Transverse colon (tissue), 3 donors: ENCODE measurements at regions not wholly inside any gene's neighbourhood (a gene's known extent, or its start where the extent isn't known, plus 50 kb on each side); places are given as distances from the start of the nearest gene placed in this dataset.

Source experiments
- EP300 ChIP-seq: sonication (generic); formaldehyde crosslinking; IDR thresholded peaks from one replicate; pipeline ENCODE4 v1.6.1; 2017; ENCODE audit warnings: antibody characterized with exemption, low read depth
- POLR2A ChIP-seq: fragments of 450-650 bp; IDR thresholded peaks from one replicate; pipeline ENCODE4 v1.6.1; 2016; ENCODE audit warnings: antibody characterized with exemption, mild to moderate bottlenecking, moderate library complexity
- TF ChIP-seq, protein P1 (sequence below), 5 experiments: fragments of 200-600 bp in 3 of 5; fragments of 450-650 bp in 2 of 5; sonication (generic) in 3 of 5; IDR thresholded peaks; 1 replicate in 2 of 5; 2 replicates in 3 of 5; pipeline ENCODE4 v1.5.1; 2016 to 2017; ENCODE audit warnings: antibody characterized with exemption in 5 of 5, inconsistent platforms in 3 of 5, mild to moderate bottlenecking in 2 of 5, moderate library complexity in 1 of 5

DNA sequence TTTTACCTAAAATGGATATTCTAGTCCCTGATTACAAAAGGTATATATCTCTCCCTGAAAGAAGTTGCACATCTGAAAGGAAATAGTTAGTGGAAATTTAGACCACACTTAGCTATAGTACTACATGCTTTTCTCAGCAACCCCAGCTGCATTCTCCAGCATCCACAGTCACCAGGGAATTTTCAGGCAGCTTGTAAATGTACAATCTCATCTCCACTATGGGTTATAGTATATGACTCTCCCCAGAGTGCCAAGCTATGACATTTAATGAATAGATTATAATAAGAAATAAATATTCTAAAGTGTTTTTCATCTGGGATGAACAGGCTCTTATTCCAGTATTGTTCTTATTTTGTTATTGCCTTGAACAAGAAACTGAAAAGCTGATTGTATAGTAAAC is 197.6 kb upstream of the HNRNPA3 start:
- TF ChIP-seq, protein P1, sequence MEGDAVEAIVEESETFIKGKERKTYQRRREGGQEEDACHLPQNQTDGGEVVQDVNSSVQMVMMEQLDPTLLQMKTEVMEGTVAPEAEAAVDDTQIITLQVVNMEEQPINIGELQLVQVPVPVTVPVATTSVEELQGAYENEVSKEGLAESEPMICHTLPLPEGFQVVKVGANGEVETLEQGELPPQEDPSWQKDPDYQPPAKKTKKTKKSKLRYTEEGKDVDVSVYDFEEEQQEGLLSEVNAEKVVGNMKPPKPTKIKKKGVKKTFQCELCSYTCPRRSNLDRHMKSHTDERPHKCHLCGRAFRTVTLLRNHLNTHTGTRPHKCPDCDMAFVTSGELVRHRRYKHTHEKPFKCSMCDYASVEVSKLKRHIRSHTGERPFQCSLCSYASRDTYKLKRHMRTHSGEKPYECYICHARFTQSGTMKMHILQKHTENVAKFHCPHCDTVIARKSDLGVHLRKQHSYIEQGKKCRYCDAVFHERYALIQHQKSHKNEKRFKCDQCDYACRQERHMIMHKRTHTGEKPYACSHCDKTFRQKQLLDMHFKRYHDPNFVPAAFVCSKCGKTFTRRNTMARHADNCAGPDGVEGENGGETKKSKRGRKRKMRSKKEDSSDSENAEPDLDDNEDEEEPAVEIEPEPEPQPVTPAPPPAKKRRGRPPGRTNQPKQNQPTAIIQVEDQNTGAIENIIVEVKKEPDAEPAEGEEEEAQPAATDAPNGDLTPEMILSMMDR (IDR thresholded peaks at IDR 0.05): no peak
- TF ChIP-seq POLR2A (no peak), EP300 (no peak)
